ENCODE measurements at regions not wholly inside any gene's neighbourhood (a gene's known extent, or its start where the extent isn't known, plus 50 kb on each side); places are given as distances from the start of the nearest gene placed in this dataset.
"Not testable (repeated sequence)": the region's sequence is repeated elsewhere in the genome, so short reads cannot be mapped to it uniquely, and the experiment has no call there.

- Mint-ChIP-seq H3K27ac (ENCODE audit: unreplicated experiment) (no peak overlapping the region), H3K4me1 (ENCODE audit: unreplicated experiment) (no peaks in the 10 kb centered on the region)
Observed at GRCh38 chr16:11414815-11415775, 69.8 kb downstream of the RMI2 start.

GRCh38 chr16:11416228-11417001 lies 71.2 kb downstream of the RMI2 start:
- no peaks in the 10 kb centered on the region for H3K4me1 Mint-ChIP-seq (ENCODE audit: unreplicated experiment)
- H3K4me3 Mint-ChIP-seq (ENCODE audit: unreplicated experiment) = no peak overlapping the region
- H3K9me3 Mint-ChIP-seq (ENCODE audit: unreplicated experiment) = no peaks in the 10 kb centered on the region
- DNase-seq (ENCODE audit: low spot score) = no peak
- peaks cover 9% of the 10 kb centered on the region for H3K27me3 Mint-ChIP-seq (ENCODE audit: unreplicated experiment)
- TF ChIP-seq CTCF (IDR thresholded peaks at IDR 0.05; ENCODE audit: unreplicated experiment) = no peak
- H3K36me3 Mint-ChIP-seq (ENCODE audit: low read depth, unreplicated experiment) = no peaks in the 10 kb centered on the region
- no peak overlapping the region for H3K27ac Mint-ChIP-seq (ENCODE audit: unreplicated experiment)

More at GRCh38 chr16:11414815-11415775, 69.8 kb downstream of the RMI2 start:
- DNase-seq (ENCODE audit: low spot score) = no peak
- Mint-ChIP-seq H3K27me3 (ENCODE audit: unreplicated experiment) (peaks cover 9% of the 10 kb centered on the region), H3K4me3 (ENCODE audit: unreplicated experiment) (no peak overlapping the region), H3K36me3 (ENCODE audit: low read depth, unreplicated experiment) (no peaks in the 10 kb centered on the region), H3K9me3 (ENCODE audit: unreplicated experiment) (no peaks in the 10 kb centered on the region)
- TF ChIP-seq CTCF (IDR thresholded peaks at IDR 0.05; ENCODE audit: unreplicated experiment) = no peak

- no peak overlapping the region for H3K4me3 Mint-ChIP-seq (ENCODE audit: unreplicated experiment)
- DNase-seq (ENCODE audit: low spot score) = no peak
- peaks cover 8% of the 10 kb centered on the region for H3K27me3 Mint-ChIP-seq (ENCODE audit: unreplicated experiment)
- H3K9me3 Mint-ChIP-seq (ENCODE audit: unreplicated experiment) = no peaks in the 10 kb centered on the region
- TF ChIP-seq CTCF (IDR thresholded peaks at IDR 0.05; ENCODE audit: unreplicated experiment) = no peak
- no peak overlapping the region for H3K27ac Mint-ChIP-seq (ENCODE audit: unreplicated experiment)
- peaks cover 3% of the 10 kb centered on the region for H3K4me1 Mint-ChIP-seq (ENCODE audit: unreplicated experiment)
- H3K36me3 Mint-ChIP-seq (ENCODE audit: low read depth, unreplicated experiment) = no peaks in the 10 kb centered on the region
Observed at GRCh38 chr16:11417487-11417886, 72.2 kb downstream of the RMI2 start.

GRCh38 chr16:11418506-11418905 lies 73.2 kb downstream of the RMI2 start:
- Mint-ChIP-seq H3K27me3 (ENCODE audit: unreplicated experiment) (peaks cover 8% of the 10 kb centered on the region), H3K9me3 (ENCODE audit: unreplicated experiment) (no peaks in the 10 kb centered on the region), H3K36me3 (ENCODE audit: low read depth, unreplicated experiment) (no peaks in the 10 kb centered on the region), H3K27ac (ENCODE audit: unreplicated experiment) (no peak overlapping the region), H3K4me1 (ENCODE audit: unreplicated experiment) (peaks cover 9% of the 10 kb centered on the region), H3K4me3 (ENCODE audit: unreplicated experiment) (no peak overlapping the region)
- DNase-seq (ENCODE audit: low spot score) = no peak
- no peak for TF ChIP-seq CTCF (IDR thresholded peaks at IDR 0.05; ENCODE audit: unreplicated experiment)

- H3K9me3 Mint-ChIP-seq (ENCODE audit: unreplicated experiment); H3K4me3 Mint-ChIP-seq (ENCODE audit: unreplicated experiment); DNase-seq (ENCODE audit: low spot score); H3K36me3 Mint-ChIP-seq (ENCODE audit: low read depth, unreplicated experiment); H3K27me3 Mint-ChIP-seq (ENCODE audit: unreplicated experiment); H3K27ac Mint-ChIP-seq (ENCODE audit: unreplicated experiment): not testable (repeated sequence)
- H3K4me1 Mint-ChIP-seq (ENCODE audit: unreplicated experiment) = peaks cover 12% of the 10 kb centered on the region
Observed at GRCh38 chr16:11420067-11420466, 74.8 kb downstream of the RMI2 start.
